HCT116 (cell line): ENCODE measurements at regions not wholly inside any gene's neighbourhood (a gene's known extent, or its start where the extent isn't known, plus 50 kb on each side); places are given as distances from the start of the nearest gene placed in this dataset.

Source experiments
- ATAC-seq: fragments of 200-7000 bp; cut with Tn5 transposase; 2 replicates; pipeline ENCODE4 v1.9.1; 2020; ENCODE audit warnings: mild to moderate bottlenecking, moderate library complexity
- BruUV-seq: library from RNA; stranded (reverse); fragments of 400-500 nt; replicated peaks from 2 replicates; lab custom pipeline; 2021; lab: Mats Ljungman, UMichigan
- CTCF ChIA-PET: fragments of 300-600 bp; sonication (Branson Sonifier 250); formaldehyde crosslinking; loops from one replicate; lab custom pipeline; 2021; ENCODE audit warnings: antibody characterized with exemption; lab: Charles Lee
- POLR2A ChIA-PET: fragments of 300-600, 350-600 bp; sonication (Branson Sonifier 250); formaldehyde crosslinking; loops from one replicate; lab custom pipeline; 2021; ENCODE audit warnings: antibody characterized with exemption; lab: Charles Lee
- RAD21 ChIA-PET, 2 experiments: fragments of 300-600 bp; sonication (Branson Sonifier 250); formaldehyde crosslinking; loops; one replicate each; lab custom pipeline; 2023; ENCODE audit warnings: low total read pairs in 2 of 2; ENCODE audit not compliant: uncharacterized antibody in 2 of 2, unreplicated experiment in 2 of 2, low non-redundant PET in 1 of 2; lab: Charles Lee
- DNase-seq: peaks from one replicate; pipeline ENCODE4 v3.0.0-alpha.2; 2010; ENCODE audit warnings: low read depth, low spot score
- H2AFZ ChIP-seq: fragments of 200-600 bp; shearing (Covaris generic), sonication (generic); 2 replicates; pipeline ENCODE4 v1.6.1; 2017; ENCODE audit warnings: low read depth, mixed run types, mixed read lengths, antibody characterized with exemption, low read length; ENCODE audit not compliant: poor library complexity, severe bottlenecking
- H3K27ac ChIP-seq: 2 replicates; pipeline ENCODE4 v1.5.1; 2012; ENCODE audit warnings: low read depth, low read length
- H3K27me3 ChIP-seq: fragments of 200-600 bp; sonication (generic); 2 replicates; pipeline ENCODE4 v1.6.1; 2016; ENCODE audit warnings: mixed run types, low read length, mixed read lengths; ENCODE audit not compliant: insufficient read depth
- H3K36me3 ChIP-seq, 2 experiments: fragments of 200-500 bp in 1 of 2; fragments of 200-600 bp in 1 of 2; sonication (Bioruptor generic) in 1 of 2; sonication (generic) in 1 of 2; 2 replicates each; pipeline versions ENCODE4 v1.5.1 to v1.6.1; 2014 to 2016; ENCODE audit warnings: low read length in 2 of 2, inconsistent platforms in 1 of 2, mixed read lengths in 1 of 2, mixed run types in 1 of 2; ENCODE audit not compliant: insufficient read depth in 2 of 2, control insufficient read depth in 1 of 2
- H3K4me1 ChIP-seq, 2 experiments: fragments of 200-600 bp in 1 of 2; sonication (generic) in 1 of 2; 2 replicates each; pipeline versions ENCODE4 v1.5.1 to v1.6.1; 2012 to 2017; ENCODE audit warnings: low read length in 2 of 2, inconsistent platforms in 1 of 2, mild to moderate bottlenecking in 1 of 2, mixed read lengths in 1 of 2, mixed run types in 1 of 2, moderate library complexity in 1 of 2; ENCODE audit not compliant: insufficient read depth in 2 of 2, control insufficient read depth in 1 of 2
- H3K4me2 ChIP-seq: fragments of 200-600 bp; sonication (generic); 2 replicates; pipeline ENCODE4 v1.6.1; 2017; ENCODE audit warnings: mixed run types, low read length, mixed read lengths
- H3K4me3 ChIP-seq, 2 experiments: fragments of 200-600 bp in 1 of 2; sonication (generic) in 1 of 2; replicated peaks in 1 of 2; 2 replicates each; pipeline ENCODE4 v1.5.1; 2011 to 2016; ENCODE audit warnings: low read length in 2 of 2, control low read depth in 1 of 2, low read depth in 1 of 2, mild to moderate bottlenecking in 1 of 2, mixed read lengths in 1 of 2, mixed run types in 1 of 2
- H3K79me2 ChIP-seq: fragments of 200-600 bp; sonication (generic); 2 replicates; pipeline ENCODE4 v1.6.1; 2017; ENCODE audit warnings: mild to moderate bottlenecking, mixed run types, low read length, moderate library complexity, mixed read lengths; ENCODE audit not compliant: insufficient read depth
- H3K9ac ChIP-seq: fragments of 200-600 bp; sonication (generic); 2 replicates; pipeline ENCODE4 v1.6.1; 2016; ENCODE audit warnings: low read length, mixed read lengths
- H3K9me2 ChIP-seq: fragments of 200-600 bp; sonication (generic), shearing (Covaris generic); 2 replicates; pipeline ENCODE4 v1.6.1; 2017; ENCODE audit warnings: mixed run types, mild to moderate bottlenecking, moderate library complexity; ENCODE audit not compliant: insufficient read depth
- H3K9me3 ChIP-seq, 2 experiments: fragments of 200-500 bp in 1 of 2; fragments of 200-600 bp in 1 of 2; sonication (Bioruptor generic) in 1 of 2; sonication (generic) in 1 of 2; 2 replicates each; pipeline ENCODE4 v1.6.1; 2014 to 2017; ENCODE audit warnings: low read length in 2 of 2, mixed read lengths in 2 of 2, inconsistent platforms in 1 of 2, low read depth in 1 of 2, mild to moderate bottlenecking in 1 of 2, mixed run types in 1 of 2, moderate library complexity in 1 of 2; ENCODE audit not compliant: control insufficient read depth in 1 of 2, insufficient read depth in 1 of 2
- H4K20me1 ChIP-seq: fragments of 200-600 bp; sonication (generic), shearing (Covaris generic); 2 replicates; pipeline ENCODE4 v1.6.1; 2017; ENCODE audit warnings: mixed run types, mild to moderate bottlenecking, moderate library complexity; ENCODE audit not compliant: insufficient read depth
- ATF3 ChIP-seq: IDR thresholded peaks from 2 replicates; pipeline ENCODE4 v1.6.1; 2012
- CEBPB ChIP-seq: IDR thresholded peaks from 2 replicates; pipeline ENCODE4 v1.6.1; 2012; ENCODE audit warnings: low read depth
- EZH2phosphoT487 ChIP-seq: fragments of 200-600 bp; IDR thresholded peaks from 2 replicates; pipeline ENCODE4 v1.6.1; 2018; ENCODE audit warnings: antibody characterized with exemption, borderline replicate concordance
- FOSL1 ChIP-seq: IDR thresholded peaks from 2 replicates; pipeline ENCODE4 v1.6.1; 2012; ENCODE audit warnings: low read depth
- POLR2A ChIP-seq: IDR thresholded peaks from 2 replicates; pipeline ENCODE4 v1.7.0; 2011; ENCODE audit warnings: borderline replicate concordance; ENCODE audit not compliant: insufficient read depth, insufficient read length; ENCODE audit errors: extremely low read depth
- POLR2AphosphoS5 ChIP-seq: IDR thresholded peaks from 2 replicates; pipeline ENCODE4 v1.6.1; 2011; ENCODE audit warnings: mild to moderate bottlenecking, low read depth, low read length, moderate library complexity
- RAD21 ChIP-seq: IDR thresholded peaks from 2 replicates; pipeline ENCODE4 v1.6.1; 2012; ENCODE audit warnings: low read depth, mild to moderate bottlenecking
- SIN3A ChIP-seq: IDR thresholded peaks from 2 replicates; pipeline ENCODE4 v1.6.1; 2012; ENCODE audit warnings: low read depth
- SP1 ChIP-seq: IDR thresholded peaks from 2 replicates; pipeline ENCODE4 v1.6.1; 2012; ENCODE audit warnings: low read depth
- SRF ChIP-seq: IDR thresholded peaks from 2 replicates; pipeline ENCODE4 v1.6.1; 2012; ENCODE audit warnings: low read depth
- intact Hi-C: fragments of 100-400 bp; cut with micrococcal nuclease; formaldehyde crosslinking; loops from 2 replicates; pipeline ENCODE4 v1.10.0; 2022
- TF ChIP-seq, protein P1 (sequence below): IDR thresholded peaks from 2 replicates; pipeline ENCODE4 v1.6.1; 2012; ENCODE audit warnings: low read depth

GRCh38 chr5:61837788-61838187 lies 468.2 kb upstream of the KIF2A start (continued):
- TF ChIP-seq, protein P1, sequence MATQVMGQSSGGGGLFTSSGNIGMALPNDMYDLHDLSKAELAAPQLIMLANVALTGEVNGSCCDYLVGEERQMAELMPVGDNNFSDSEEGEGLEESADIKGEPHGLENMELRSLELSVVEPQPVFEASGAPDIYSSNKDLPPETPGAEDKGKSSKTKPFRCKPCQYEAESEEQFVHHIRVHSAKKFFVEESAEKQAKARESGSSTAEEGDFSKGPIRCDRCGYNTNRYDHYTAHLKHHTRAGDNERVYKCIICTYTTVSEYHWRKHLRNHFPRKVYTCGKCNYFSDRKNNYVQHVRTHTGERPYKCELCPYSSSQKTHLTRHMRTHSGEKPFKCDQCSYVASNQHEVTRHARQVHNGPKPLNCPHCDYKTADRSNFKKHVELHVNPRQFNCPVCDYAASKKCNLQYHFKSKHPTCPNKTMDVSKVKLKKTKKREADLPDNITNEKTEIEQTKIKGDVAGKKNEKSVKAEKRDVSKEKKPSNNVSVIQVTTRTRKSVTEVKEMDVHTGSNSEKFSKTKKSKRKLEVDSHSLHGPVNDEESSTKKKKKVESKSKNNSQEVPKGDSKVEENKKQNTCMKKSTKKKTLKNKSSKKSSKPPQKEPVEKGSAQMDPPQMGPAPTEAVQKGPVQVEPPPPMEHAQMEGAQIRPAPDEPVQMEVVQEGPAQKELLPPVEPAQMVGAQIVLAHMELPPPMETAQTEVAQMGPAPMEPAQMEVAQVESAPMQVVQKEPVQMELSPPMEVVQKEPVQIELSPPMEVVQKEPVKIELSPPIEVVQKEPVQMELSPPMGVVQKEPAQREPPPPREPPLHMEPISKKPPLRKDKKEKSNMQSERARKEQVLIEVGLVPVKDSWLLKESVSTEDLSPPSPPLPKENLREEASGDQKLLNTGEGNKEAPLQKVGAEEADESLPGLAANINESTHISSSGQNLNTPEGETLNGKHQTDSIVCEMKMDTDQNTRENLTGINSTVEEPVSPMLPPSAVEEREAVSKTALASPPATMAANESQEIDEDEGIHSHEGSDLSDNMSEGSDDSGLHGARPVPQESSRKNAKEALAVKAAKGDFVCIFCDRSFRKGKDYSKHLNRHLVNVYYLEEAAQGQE, result no peak
- TF ChIP-seq FOSL1, result no peak

GRCh38 chr5:61840361-61840760 lies 465.6 kb upstream of the KIF2A start:
- Histone ChIP-seq H3K9ac (no peak overlapping the region), H3K27me3 (peaks cover 46% of the 10 kb centered on the region), H3K9me3 (no peaks in the 10 kb centered on the region), H2AFZ (no peak overlapping the region), H3K27ac (no peak overlapping the region), H3K4me1 (no peaks in the 10 kb centered on the region), H3K9me2 (no peaks in the 10 kb centered on the region), H3K4me3 (no peak overlapping the region), H3K79me2 (no peaks in the 10 kb centered on the region), H3K36me3 (no peaks in the 10 kb centered on the region), H4K20me1 (no peaks in the 10 kb centered on the region), H3K4me2 (no peak overlapping the region)
- DNase-seq (no peak), ATAC-seq (no peak)
- CTCF ChIA-PET, result no interaction called here
- intact Hi-C loops, result no loop called here
- RAD21 ChIA-PET, result no interaction called here
- POLR2A ChIA-PET, result no interaction called here
- TF ChIP-seq RAD21 (no peak), POLR2A (no peak), SP1 (no peak)
- no TSS peak for BruUV-seq

- TF ChIP-seq SIN3A (no peak), POLR2AphosphoS5 (no peak), SRF (no peak), CEBPB (no peak), EZH2phosphoT487 (no peak), FOSL1 (no peak), SP1 (no peak), ATF3 (no peak)
- TF ChIP-seq, all 23 proteins: peak for 0
- POLR2A ChIA-PET, result no interaction called here
Observed at GRCh38 chr5:61842840-61843239, 463.2 kb upstream of the KIF2A start.

More at GRCh38 chr5:61842840-61843239, 463.2 kb upstream of the KIF2A start:
- intact Hi-C loops, result no loop called here
- BruUV-seq, result no TSS peak
- DNase-seq (no peak), ATAC-seq (no peak)
- Histone ChIP-seq H3K36me3 (no peaks in the 10 kb centered on the region), H3K4me3 (no peak overlapping the region), H3K9ac (no peak overlapping the region), H3K9me2 (no peaks in the 10 kb centered on the region), H3K4me2 (no peak overlapping the region), H3K4me1 (no peaks in the 10 kb centered on the region), H3K79me2 (no peaks in the 10 kb centered on the region), H4K20me1 (no peaks in the 10 kb centered on the region), H2AFZ (no peak overlapping the region), H3K27ac (no peak overlapping the region), H3K27me3 (peaks cover 42% of the 10 kb centered on the region), H3K9me3 (no peaks in the 10 kb centered on the region)
- ChIA-PET RAD21 (no interaction called here), CTCF (no interaction called here)
